ENCODE measurements at regions not wholly inside any gene's neighbourhood (a gene's known extent, or its start where the extent isn't known, plus 50 kb on each side); places are given as distances from the start of the nearest gene placed in this dataset.

GRCh38 chr21:41080485-41081121 lies 87.4 kb upstream of the BACE2 start:
- TF ChIP-seq CTCF (IDR thresholded peaks at IDR 0.05): no peak

GRCh38 chr21:41086569-41086968 lies 81.4 kb upstream of the BACE2 start:
- Histone ChIP-seq H3K27me3 (ENCODE audit: control insufficient read depth in 2 of 2, insufficient read depth in 2 of 2, low read length in 2 of 2) (no peaks in the 10 kb centered on the region), H3K79me2 (ENCODE audit: insufficient read depth, low read length) (no peaks in the 10 kb centered on the region), H3K9me3 (replicated peaks in 1 of 2; ENCODE audit: control insufficient read depth in 1 of 2, insufficient read depth in 1 of 2, low read length in 2 of 2) (no peaks in the 10 kb centered on the region), H3K4me3 (replicated peaks in 1 of 3; ENCODE audit: low read depth in 2 of 3, low read length in 3 of 3) (no peak overlapping the region), H3K4me2 (replicated peaks; ENCODE audit: extremely low read depth, low read length, poor library complexity, severe bottlenecking) (no peak overlapping the region), H3K9ac (ENCODE audit: insufficient read depth, low read length, poor library complexity, severe bottlenecking) (no peak overlapping the region), H2AFZ (ENCODE audit: insufficient read depth, low read depth, low read length, poor library complexity, severe bottlenecking) (no peak overlapping the region), H4K20me1 (ENCODE audit: insufficient read depth, low read length) (no peaks in the 10 kb centered on the region), H3K27ac (ENCODE audit: low read depth in 1 of 2, low read length in 2 of 2) (no peak overlapping the region), H3K4me1 (ENCODE audit: control insufficient read depth in 1 of 2, insufficient read depth in 2 of 2, low read length in 2 of 2) (no peaks in the 10 kb centered on the region), H3K36me3 (replicated peaks in 1 of 2; ENCODE audit: control insufficient read depth in 1 of 2, insufficient read depth in 2 of 2, low read length in 2 of 2) (no peaks in the 10 kb centered on the region)
- H3K4me1 Mint-ChIP-seq: no peaks in the 10 kb centered on the region
- peaks cover 0 to 4% (median 3%) of the 10 kb centered on the region in 7 donors for H3K9me3 Mint-ChIP-seq
- no CpG with 5 or more reads among the region's 5 CpGs for WGBS (ENCODE audit: insufficient coverage)
- TF ChIP-seq CTCF (IDR thresholded peaks at IDR 0.05): no peak
- peaks cover 2 to 12% (median 2%) of the 10 kb centered on the region in 3 donors for H3K27me3 Mint-ChIP-seq (ENCODE audit: low read depth in 3 of 3)
- DNase-seq: no peak
- intact Hi-C loops (cut with micrococcal nuclease): no loop called here
- H3K27ac Mint-ChIP-seq: no peak overlapping the region
- H3K4me3 Mint-ChIP-seq: no peak overlapping the region
- no peaks in the 10 kb centered on the region for H3K36me3 Mint-ChIP-seq

More at GRCh38 chr21:41080485-41081121, 87.4 kb upstream of the BACE2 start:
- no peaks in the 10 kb centered on the region for H3K79me2 ChIP-seq (ENCODE audit: insufficient read depth, low read length)
- intact Hi-C loops (cut with micrococcal nuclease): no loop called here
- Mint-ChIP-seq H3K4me3 (no peak overlapping the region), H3K36me3 (no peaks in the 10 kb centered on the region), H3K4me1 (no peaks in the 10 kb centered on the region), H3K9me3 (peaks cover 0 to 10% (median 2%) of the 10 kb centered on the region in 7 donors), H3K27ac (no peak overlapping the region), H3K27me3 (ENCODE audit: low read depth in 3 of 3) (peaks cover 0 to 4% (median 2%) of the 10 kb centered on the region in 3 donors)
- no peaks in the 10 kb centered on the region for H3K36me3 ChIP-seq (replicated peaks in 1 of 2; ENCODE audit: control insufficient read depth in 1 of 2, insufficient read depth in 2 of 2, low read length in 2 of 2)
- H3K4me3 ChIP-seq (replicated peaks in 1 of 3; ENCODE audit: low read depth in 2 of 3, low read length in 3 of 3): no peak overlapping the region
- no peak overlapping the region for H2AFZ ChIP-seq (ENCODE audit: insufficient read depth, low read depth, low read length, poor library complexity, severe bottlenecking)
- H3K4me2 ChIP-seq (replicated peaks; ENCODE audit: extremely low read depth, low read length, poor library complexity, severe bottlenecking): no peak overlapping the region
- DNase-seq: no peak
- H3K4me1 ChIP-seq (ENCODE audit: control insufficient read depth in 1 of 2, insufficient read depth in 2 of 2, low read length in 2 of 2): no peaks in the 10 kb centered on the region
- H3K27me3 ChIP-seq (ENCODE audit: control insufficient read depth in 2 of 2, insufficient read depth in 2 of 2, low read length in 2 of 2): no peaks in the 10 kb centered on the region
- no peaks in the 10 kb centered on the region for H3K9me3 ChIP-seq (replicated peaks in 1 of 2; ENCODE audit: control insufficient read depth in 1 of 2, insufficient read depth in 1 of 2, low read length in 2 of 2)
- H4K20me1 ChIP-seq (ENCODE audit: insufficient read depth, low read length): no peaks in the 10 kb centered on the region
- H3K9ac ChIP-seq (ENCODE audit: insufficient read depth, low read length, poor library complexity, severe bottlenecking): no peak overlapping the region
- 80% methylated on average over 1 of the region's 3 CpGs for WGBS (ENCODE audit: insufficient coverage)
- H3K27ac ChIP-seq (ENCODE audit: low read depth in 1 of 2, low read length in 2 of 2): no peak overlapping the region
